SH-SY5Y (cell line): ENCODE measurements at regions not wholly inside any gene's neighbourhood (a gene's known extent, or its start where the extent isn't known, plus 50 kb on each side); places are given as distances from the start of the nearest gene placed in this dataset.

ENCODE experiments used
- GATA2 ChIP-seq: IDR thresholded peaks from 2 replicates; pipeline ENCODE4 v1.6.1; 2011; ENCODE audit warnings: mild to moderate bottlenecking, low read depth, low read length
- GATA3 ChIP-seq: IDR thresholded peaks from 2 replicates; pipeline ENCODE4 v1.6.1; 2011; ENCODE audit warnings: low read depth, mild to moderate bottlenecking, low read length, moderate library complexity

GRCh38 chr6:44052419-44053023 lies 74.7 kb downstream of the MRPL14 start:
- TF ChIP-seq GATA3: no peak
- TF ChIP-seq GATA2: no peak
